MM.1S (cell line): ENCODE measurements at regions not wholly inside any gene's neighbourhood (a gene's known extent, or its start where the extent isn't known, plus 50 kb on each side); places are given as distances from the start of the nearest gene placed in this dataset.

Source experiments
- CTCF ChIP-seq: fragments of 300-600 bp; sonication (generic); IDR thresholded peaks from 2 replicates; pipeline ENCODE4 v1.5.1; 2016; ENCODE audit warnings: antibody characterized with exemption, low read length, mixed read lengths
- EZH2 ChIP-seq: fragments of 300-600 bp; sonication (generic); optimal IDR thresholded peaks from 2 replicates; pipeline ENCODE3; 2017; ENCODE audit warnings: low read depth, mild to moderate bottlenecking, antibody characterized with exemption, low read length, mixed read lengths
- EZH2phosphoT487 ChIP-seq: fragments of 300-600 bp; sonication (generic); IDR thresholded peaks from 2 replicates; pipeline ENCODE4 v1.6.1; 2018; ENCODE audit warnings: antibody characterized with exemption, low read length

DNA sequence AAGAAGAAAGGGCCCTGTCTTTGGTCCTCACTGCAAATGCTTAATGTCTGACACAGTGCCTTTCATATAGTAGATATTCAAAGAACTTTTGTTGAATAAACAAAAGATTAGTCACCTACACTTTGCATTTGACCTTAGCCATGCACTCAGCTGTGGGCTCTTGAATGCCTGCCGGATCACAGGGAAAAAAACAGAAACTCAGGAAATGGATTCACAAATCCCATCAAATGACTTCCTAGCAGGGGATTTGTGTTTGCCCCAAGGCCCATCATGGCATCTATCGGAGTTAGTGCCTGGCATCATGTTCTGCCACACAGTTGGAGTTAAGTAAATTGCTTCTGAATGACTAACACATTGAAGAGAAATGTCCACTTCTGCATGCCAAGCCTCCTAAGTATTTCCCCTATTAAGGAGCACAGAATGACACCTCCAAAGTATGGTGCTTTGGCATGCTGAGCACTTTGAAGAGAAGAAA, 72.3 kb upstream of the DST start:
- no peak for TF ChIP-seq CTCF
- no peak for TF ChIP-seq EZH2
- TF ChIP-seq EZH2phosphoT487: no peak
